GM19463 (cell line): ENCODE measurements at regions not wholly inside any gene's neighbourhood (a gene's known extent, or its start where the extent isn't known, plus 50 kb on each side); places are given as distances from the start of the nearest gene placed in this dataset.
A peak's percentile ranks its signal among the peaks of the same experiment; 100 is the strongest.
"Not testable (repeated sequence)": the region's sequence is repeated elsewhere in the genome, so short reads cannot be mapped to it uniquely, and the experiment has no call there.

Source experiments
- ATAC-seq: cut with Tn5 transposase; IDR thresholded peaks from one replicate; pipeline ENCODE4 v1.9.1; 2021; ENCODE audit warnings: mild to moderate bottlenecking, moderate library complexity; ENCODE audit not compliant: unreplicated experiment

GRCh38 chr4:95898226-95898625 lies 58.3 kb downstream of the PDHA2 start:
- no peak for ATAC-seq

- ATAC-seq = no peak
Observed at GRCh38 chr4:95909211-95909610, 69.3 kb downstream of the PDHA2 start.

GRCh38 chr4:95910749-95911148 lies 70.9 kb downstream of the PDHA2 start:
- ATAC-seq = no peak

GRCh38 chr4:95921470-95921869 lies 81.6 kb downstream of the PDHA2 start:
- ATAC-seq = no peak

GRCh38 chr4:95929448-95930064 lies 89.7 kb downstream of the PDHA2 start:
- ATAC-seq = no peak

- no peak for ATAC-seq
Observed at GRCh38 chr4:95939141-95939540, 99.2 kb downstream of the PDHA2 start.

- no peak for ATAC-seq
Observed at GRCh38 chr4:95949136-95949765, 109.4 kb downstream of the PDHA2 start.

- ATAC-seq = no peak
Observed at GRCh38 chr4:95949808-95950207, 109.9 kb downstream of the PDHA2 start.

GRCh38 chr4:95952538-95952937 lies 112.6 kb downstream of the PDHA2 start:
- not testable (repeated sequence) for ATAC-seq

GRCh38 chr4:95956094-95956493 lies 116.2 kb downstream of the PDHA2 start:
- no peak for ATAC-seq

- no peak for ATAC-seq
Observed at GRCh38 chr4:95957054-95957453, 117.2 kb downstream of the PDHA2 start.

- no peak for ATAC-seq
Observed at GRCh38 chr4:95957759-95958158, 117.9 kb downstream of the PDHA2 start.

GRCh38 chr4:95959182-95959581 lies 119.3 kb downstream of the PDHA2 start:
- no peak for ATAC-seq

- no peak for ATAC-seq
Observed at GRCh38 chr4:95959633-95960032, 119.7 kb downstream of the PDHA2 start.

- ATAC-seq = no peak
Observed at GRCh38 chr4:95963456-95963855, 123.6 kb downstream of the PDHA2 start.

- ATAC-seq = no peak
Observed at GRCh38 chr4:95979961-95980876, 140.3 kb downstream of the PDHA2 start.

GRCh38 chr4:95980877-95981360 lies 141.0 kb downstream of the PDHA2 start:
- ATAC-seq = no peak

- ATAC-seq = no peak
Observed at GRCh38 chr4:95981591-95981990, 141.7 kb downstream of the PDHA2 start.

GRCh38 chr4:95982516-95982915 lies 142.6 kb downstream of the PDHA2 start:
- ATAC-seq = no peak

- ATAC-seq = no peak
Observed at GRCh38 chr4:95984081-95984480, 144.2 kb downstream of the PDHA2 start.

GRCh38 chr4:95985051-95985450 lies 145.2 kb downstream of the PDHA2 start:
- ATAC-seq = peak; percentile 49
